HEK293 (cell line): ENCODE measurements at regions not wholly inside any gene's neighbourhood (a gene's known extent, or its start where the extent isn't known, plus 50 kb on each side); places are given as distances from the start of the nearest gene placed in this dataset.

ENCODE experiments used
- ZFP41 ChIP-seq: fragments of 450-650 bp; formaldehyde crosslinking; IDR thresholded peaks from 2 replicates; pipeline ENCODE4 v1.5.1; 2016; ENCODE audit warnings: missing biosample characterization, missing genetic modification characterization, borderline replicate concordance
- TF ChIP-seq, protein P1 (sequence below): fragments of 450-650 bp; formaldehyde crosslinking; IDR thresholded peaks from 2 replicates; pipeline ENCODE4 v1.5.1; 2016; ENCODE audit warnings: missing biosample characterization, missing genetic modification characterization

DNA sequence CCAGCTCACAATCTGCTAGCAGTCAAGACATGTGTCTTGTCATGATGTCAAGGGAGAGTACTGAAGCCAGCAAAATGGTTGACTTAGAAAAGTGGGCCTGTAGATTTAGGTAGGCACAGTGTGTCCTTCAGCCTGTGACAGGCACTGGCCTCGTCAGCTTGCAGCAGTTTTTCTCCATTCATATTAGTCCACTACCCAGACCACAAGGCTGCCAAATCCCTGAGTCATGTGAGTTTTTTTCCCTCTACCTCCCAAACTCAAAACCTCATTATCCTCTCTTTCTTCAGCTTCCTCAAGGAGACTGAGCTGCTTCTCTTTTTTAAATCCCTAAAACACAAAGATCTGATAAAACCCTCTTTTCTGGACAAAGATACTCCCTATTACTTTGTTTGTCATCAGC, 102.6 kb upstream of the HS3ST3A1 start:
- TF ChIP-seq, protein P1, sequence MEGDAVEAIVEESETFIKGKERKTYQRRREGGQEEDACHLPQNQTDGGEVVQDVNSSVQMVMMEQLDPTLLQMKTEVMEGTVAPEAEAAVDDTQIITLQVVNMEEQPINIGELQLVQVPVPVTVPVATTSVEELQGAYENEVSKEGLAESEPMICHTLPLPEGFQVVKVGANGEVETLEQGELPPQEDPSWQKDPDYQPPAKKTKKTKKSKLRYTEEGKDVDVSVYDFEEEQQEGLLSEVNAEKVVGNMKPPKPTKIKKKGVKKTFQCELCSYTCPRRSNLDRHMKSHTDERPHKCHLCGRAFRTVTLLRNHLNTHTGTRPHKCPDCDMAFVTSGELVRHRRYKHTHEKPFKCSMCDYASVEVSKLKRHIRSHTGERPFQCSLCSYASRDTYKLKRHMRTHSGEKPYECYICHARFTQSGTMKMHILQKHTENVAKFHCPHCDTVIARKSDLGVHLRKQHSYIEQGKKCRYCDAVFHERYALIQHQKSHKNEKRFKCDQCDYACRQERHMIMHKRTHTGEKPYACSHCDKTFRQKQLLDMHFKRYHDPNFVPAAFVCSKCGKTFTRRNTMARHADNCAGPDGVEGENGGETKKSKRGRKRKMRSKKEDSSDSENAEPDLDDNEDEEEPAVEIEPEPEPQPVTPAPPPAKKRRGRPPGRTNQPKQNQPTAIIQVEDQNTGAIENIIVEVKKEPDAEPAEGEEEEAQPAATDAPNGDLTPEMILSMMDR = no peak
- no peak for TF ChIP-seq ZFP41 (tag by site-specific recombination)
